Panc1 (cell line): ENCODE measurements at regions not wholly inside any gene's neighbourhood (a gene's known extent, or its start where the extent isn't known, plus 50 kb on each side); places are given as distances from the start of the nearest gene placed in this dataset.
"Not testable (repeated sequence)": the region's sequence is repeated elsewhere in the genome, so short reads cannot be mapped to it uniquely, and the experiment has no call there.

Experiments
- ATAC-seq: fragments of 200-7000 bp; cut with Tn5 transposase; 2 replicates; pipeline ENCODE4 v1.9.1; 2020; ENCODE audit warnings: mild to moderate bottlenecking, moderate library complexity
- BruUV-seq: library from RNA; stranded (reverse); fragments of 400-500 nt; replicated peaks from 2 replicates; lab custom pipeline; 2021; lab: Mats Ljungman, UMichigan
- CTCF ChIA-PET: fragments of 300-600 bp; sonication (Branson Sonifier 250); formaldehyde crosslinking; loops from one replicate; lab custom pipeline; 2022; ENCODE audit warnings: antibody characterized with exemption; lab: Charles Lee
- POLR2A ChIA-PET: fragments of 300-600 bp; sonication (Branson Sonifier 250); formaldehyde crosslinking; loops from one replicate; lab custom pipeline; 2022; ENCODE audit warnings: antibody characterized with exemption; lab: Charles Lee
- DNase-seq: peaks from one replicate; pipeline ENCODE4 v3.0.0-alpha.2; 2010; ENCODE audit warnings: low read depth, low spot score
- H3K27ac ChIP-seq: 2 replicates; pipeline ENCODE4 v1.5.1; 2011; ENCODE audit warnings: mild to moderate bottlenecking, low read length, inconsistent platforms
- H3K27me3 ChIP-seq: fragments of 200-500 bp; sonication (Bioruptor generic); 2 replicates; pipeline ENCODE4 v1.6.0; 2014; ENCODE audit warnings: low read length, inconsistent platforms; ENCODE audit not compliant: control insufficient read depth, insufficient read depth
- H3K36me3 ChIP-seq: fragments of 200-500 bp; sonication (Bioruptor generic); 2 replicates; pipeline ENCODE4 v1.5.1; 2014; ENCODE audit warnings: inconsistent platforms, mild to moderate bottlenecking, low read length, moderate library complexity; ENCODE audit not compliant: control insufficient read depth, insufficient read depth
- H3K4me1 ChIP-seq: 2 replicates; pipeline ENCODE4 v1.5.1; 2011; ENCODE audit warnings: inconsistent platforms, mild to moderate bottlenecking, low read length, moderate library complexity; ENCODE audit not compliant: control insufficient read depth, insufficient read depth
- H3K4me3 ChIP-seq, 2 experiments: 2 replicates each; pipeline ENCODE4 v1.5.1; 2011 to 2012; ENCODE audit warnings: low read depth in 2 of 2, low read length in 2 of 2, mild to moderate bottlenecking in 2 of 2, inconsistent platforms in 1 of 2, moderate library complexity in 1 of 2
- H3K9me3 ChIP-seq: fragments of 200-500 bp; sonication (Bioruptor generic); 2 replicates; pipeline ENCODE4 v1.5.1; 2014; ENCODE audit warnings: low read depth, mild to moderate bottlenecking, inconsistent platforms, low read length, moderate library complexity; ENCODE audit not compliant: control insufficient read depth, insufficient read depth
- CTCF ChIP-seq: fragments of 450-650 bp; IDR thresholded peaks from 2 replicates; pipeline ENCODE4 v1.5.1; 2017; ENCODE audit warnings: mild to moderate bottlenecking
- POLR2AphosphoS5 ChIP-seq: IDR thresholded peaks from 2 replicates; pipeline ENCODE4 v1.6.1; 2012; ENCODE audit warnings: mild to moderate bottlenecking, low read depth, low read length, moderate library complexity
- REST ChIP-seq, 2 experiments: IDR thresholded peaks; 2 replicates each; pipeline ENCODE4 v1.6.1; 2011 to 2012; ENCODE audit warnings: low read depth in 2 of 2, control low read depth in 1 of 2, low read length in 1 of 2, mild to moderate bottlenecking in 1 of 2, moderate library complexity in 1 of 2; ENCODE audit not compliant: insufficient read depth in 1 of 2
- SIN3A ChIP-seq: IDR thresholded peaks from 2 replicates; pipeline ENCODE4 v1.6.1; 2012; ENCODE audit warnings: low read depth, mild to moderate bottlenecking, low read length, moderate library complexity, borderline replicate concordance; ENCODE audit not compliant: insufficient read depth
- TCF7L2 ChIP-seq: IDR thresholded peaks from 2 replicates; pipeline ENCODE4 v1.6.1; 2011; ENCODE audit warnings: mild to moderate bottlenecking, low read depth, low read length, inconsistent platforms
- in situ Hi-C: cut with HindIII; loops from 2 replicates; pipeline ENCODE4 v1.10.0; 2016; ENCODE audit warnings: low sequenced_read_pairs, low pct_unique_long_range_greater_than_20kb
- intact Hi-C: fragments of 100-400 bp; cut with micrococcal nuclease; formaldehyde crosslinking; loops from one replicate; pipeline ENCODE4 v1.10.0; 2022; ENCODE audit not compliant: unreplicated experiment

- intact Hi-C loops (no loop called here), in situ Hi-C loops (no loop called here)
- no TSS peak for BruUV-seq
- no peak for TF ChIP-seq CTCF
- no peak for TF ChIP-seq SIN3A
- TF ChIP-seq POLR2AphosphoS5, result no peak
- TF ChIP-seq TCF7L2, result no peak
- TF ChIP-seq REST (IDR thresholded peaks at IDR 0.05; ENCODE audit: insufficient read depth in 1 of 2, low read depth in 2 of 2, low read length in 1 of 2), result no peak
- no peak for DNase-seq
- no peak for ATAC-seq
- POLR2A ChIA-PET, result no interaction called here
- Histone ChIP-seq H3K27ac (no peak overlapping the region), H3K36me3 (no peaks in the 10 kb centered on the region), H3K27me3 (no peaks in the 10 kb centered on the region), H3K4me3 (no peak overlapping the region), H3K4me1 (no peaks in the 10 kb centered on the region), H3K9me3 (no peaks in the 10 kb centered on the region)
- CTCF ChIA-PET, result no interaction called here
Measured at GRCh38 chr5:124502551-124502950, 243.9 kb downstream of the ZNF608 start.

- H3K9me3 ChIP-seq, DNase-seq, H3K27ac ChIP-seq, CTCF ChIA-PET, H3K4me1 ChIP-seq, H3K36me3 ChIP-seq, BruUV-seq, intact Hi-C loops, H3K4me3 ChIP-seq, in situ Hi-C loops, ATAC-seq, H3K27me3 ChIP-seq, POLR2A ChIA-PET: not testable (repeated sequence)
Measured at GRCh38 chr5:124499818-124500217, 246.6 kb downstream of the ZNF608 start.

GRCh38 chr5:124496968-124497367 is 249.5 kb downstream of the ZNF608 start:
- H3K36me3 ChIP-seq, ATAC-seq, DNase-seq, H3K4me3 ChIP-seq, CTCF ChIA-PET, in situ Hi-C loops, H3K9me3 ChIP-seq, BruUV-seq, H3K27me3 ChIP-seq, H3K4me1 ChIP-seq, H3K27ac ChIP-seq, intact Hi-C loops: not testable (repeated sequence)
- POLR2A ChIA-PET, result interaction anchor here (0.6 kb wide), 1 partner anchor 122 kb away, joined by 3 read pairs; no protein-coding TSS in a partner anchor
